Tibial nerve (tissue), 4 donors: ENCODE measurements at regions not wholly inside any gene's neighbourhood (a gene's known extent, or its start where the extent isn't known, plus 50 kb on each side); places are given as distances from the start of the nearest gene placed in this dataset.

ENCODE experiments used
- DNase-seq, 2 donors: peaks; one replicate each; pipeline ENCODE4 v3.0.0-alpha.2; 2019; ENCODE audit warnings: low spot score in 2 of 2
- H3K27ac ChIP-seq, 4 donors: fragments of 200-600 bp; sonication (generic) in 3 of 4; one replicate each; pipeline ENCODE4 v1.5.1; 2017 to 2019; ENCODE audit warnings: mild to moderate bottlenecking in 1 of 4
- H3K27me3 ChIP-seq, 2 donors: fragments of 200-600 bp; sonication (generic) in 1 of 2; one replicate each; pipeline versions ENCODE4 v1.5.1 to v1.6.0; 2017 to 2019
- H3K36me3 ChIP-seq, 3 donors: fragments of 200-600 bp; sonication (generic); one replicate each; pipeline ENCODE4 v1.5.1; 2018 to 2019
- H3K4me1 ChIP-seq, 4 donors: fragments of 200-600 bp; sonication (generic) in 3 of 4; one replicate each; pipeline ENCODE4 v1.5.1; 2017 to 2019
- H3K4me3 ChIP-seq, 4 donors: fragments of 200-600 bp; sonication (generic) in 3 of 4; one replicate each; pipeline ENCODE4 v1.5.1; 2017 to 2019; ENCODE audit warnings: mild to moderate bottlenecking in 1 of 4, moderate library complexity in 1 of 4
- H3K9me3 ChIP-seq, 4 donors: fragments of 200-600 bp; sonication (generic) in 3 of 4; one replicate each; pipeline ENCODE4 v1.5.1; 2017 to 2019
- CTCF ChIP-seq, 5 experiments: fragments of 200-600 bp in 3 of 5; fragments of 450-650 bp in 2 of 5; sonication (generic) in 3 of 5; IDR thresholded peaks; one replicate each; pipeline ENCODE4 v1.5.1; 2016 to 2019; ENCODE audit warnings: antibody characterized with exemption in 5 of 5, mild to moderate bottlenecking in 3 of 5, moderate library complexity in 2 of 5
- EP300 ChIP-seq, 2 donors: sonication (generic); formaldehyde crosslinking; IDR thresholded peaks; one replicate each; pipeline ENCODE4 v1.6.1; 2017; ENCODE audit warnings: antibody characterized with exemption in 2 of 2, mild to moderate bottlenecking in 1 of 2
- POLR2A ChIP-seq, 2 donors: fragments of 450-650 bp; IDR thresholded peaks; one replicate each; pipeline ENCODE4 v1.6.1; 2017; ENCODE audit warnings: antibody characterized with exemption in 2 of 2, mild to moderate bottlenecking in 2 of 2, moderate library complexity in 2 of 2
- WGBS, 2 donors: methylation state at CpG; one replicate each; pipeline ENCODE4 v1.1.5; 2018; 5-methylcytosine and 5-hydroxymethylcytosine counted together

- Histone ChIP-seq H3K4me1 (peaks cover 0 to 16% (median 0%) of the 10 kb centered on the region in 4 donors), H3K36me3 (no peaks in the 10 kb centered on the region), H3K27ac (no peak overlapping the region), H3K4me3 (no peak overlapping the region), H3K27me3 (no peaks in the 10 kb centered on the region), H3K9me3 (no peaks in the 10 kb centered on the region)
- TF ChIP-seq CTCF (IDR thresholded peaks at IDR 0.05) (no peak), POLR2A (IDR thresholded peaks at IDR 0.05) (no peak), EP300 (IDR thresholded peaks at IDR 0.05) (no peak)
- 84 to 86% methylated on average over 3 of the region's 3 CpGs for whole genome bisulfite sequencing, 2 donors
- no peak for DNase-seq
These were observed 95.4 kb upstream of the TENT5A start for GRCh38 chr6:81847866-81848265.

DNA sequence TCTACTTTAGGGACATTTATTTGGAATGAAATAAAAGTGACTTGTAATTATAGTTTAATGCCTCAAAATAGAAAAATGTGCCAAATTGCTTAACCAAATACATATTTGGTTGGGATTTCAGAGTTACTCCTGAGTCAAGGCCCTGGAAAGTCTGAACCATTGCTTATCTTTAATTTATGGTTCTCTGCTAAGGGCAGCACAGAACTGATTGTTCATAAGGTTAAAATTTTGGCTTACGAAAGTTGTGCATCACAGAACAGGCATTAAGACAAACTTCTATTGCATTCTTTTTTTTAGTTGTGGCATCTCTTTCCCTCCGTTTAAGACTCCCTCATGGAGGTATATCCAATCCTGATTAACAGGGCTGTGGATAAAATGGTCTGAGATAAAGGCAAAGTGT is 92.2 kb upstream of the TENT5A start:
- Histone ChIP-seq H3K4me3 (no peak overlapping the region), H3K4me1 (peaks cover 0 to 16% (median 0%) of the 10 kb centered on the region in 4 donors), H3K27me3 (no peaks in the 10 kb centered on the region), H3K9me3 (no peaks in the 10 kb centered on the region), H3K36me3 (no peaks in the 10 kb centered on the region), H3K27ac (no peak overlapping the region)
- 75 to 81% methylated on average over 2 of the region's 2 CpGs for WGBS, 2 donors
- TF ChIP-seq EP300 (IDR thresholded peaks at IDR 0.05), result no peak
- no peak for TF ChIP-seq CTCF (IDR thresholded peaks at IDR 0.05)
- TF ChIP-seq POLR2A (IDR thresholded peaks at IDR 0.05), result no peak
- DNase-seq, result no peak

GRCh38 chr6:81843302-81843701 is 90.8 kb upstream of the TENT5A start:
- no peak for DNase-seq

GRCh38 chr6:81842254-81842653 is 89.8 kb upstream of the TENT5A start:
- H3K27me3 ChIP-seq, result no peaks in the 10 kb centered on the region
- no peak overlapping the region for H3K4me3 ChIP-seq
- DNase-seq, result peak in 1 of 2 donors; percentile 27
- H3K27ac ChIP-seq, result no peak overlapping the region
- H3K36me3 ChIP-seq, result no peaks in the 10 kb centered on the region
- TF ChIP-seq POLR2A (IDR thresholded peaks at IDR 0.05) (no peak), CTCF (IDR thresholded peaks at IDR 0.05) (no peak), EP300 (IDR thresholded peaks at IDR 0.05) (peak in 1 of 2 donors; percentile 23)
- H3K4me1 ChIP-seq, result peaks cover 0 to 16% (median 0%) of the 10 kb centered on the region in 4 donors
- H3K9me3 ChIP-seq, result no peaks in the 10 kb centered on the region

More at GRCh38 chr6:81843302-81843701, 90.8 kb upstream of the TENT5A start:
- WGBS, 2 donors, result 31 to 55% methylated on average over 2 of the region's 2 CpGs
- no peak for TF ChIP-seq POLR2A (IDR thresholded peaks at IDR 0.05)
- TF ChIP-seq EP300 (IDR thresholded peaks at IDR 0.05), result no peak
- TF ChIP-seq CTCF (IDR thresholded peaks at IDR 0.05), result no peak
- no peaks in the 10 kb centered on the region for H3K9me3 ChIP-seq
- peaks cover 0 to 16% (median 0%) of the 10 kb centered on the region in 4 donors for H3K4me1 ChIP-seq
- no peak overlapping the region for H3K4me3 ChIP-seq
- H3K27ac ChIP-seq, result no peak overlapping the region
- H3K27me3 ChIP-seq, result no peaks in the 10 kb centered on the region
- no peaks in the 10 kb centered on the region for H3K36me3 ChIP-seq

DNA sequence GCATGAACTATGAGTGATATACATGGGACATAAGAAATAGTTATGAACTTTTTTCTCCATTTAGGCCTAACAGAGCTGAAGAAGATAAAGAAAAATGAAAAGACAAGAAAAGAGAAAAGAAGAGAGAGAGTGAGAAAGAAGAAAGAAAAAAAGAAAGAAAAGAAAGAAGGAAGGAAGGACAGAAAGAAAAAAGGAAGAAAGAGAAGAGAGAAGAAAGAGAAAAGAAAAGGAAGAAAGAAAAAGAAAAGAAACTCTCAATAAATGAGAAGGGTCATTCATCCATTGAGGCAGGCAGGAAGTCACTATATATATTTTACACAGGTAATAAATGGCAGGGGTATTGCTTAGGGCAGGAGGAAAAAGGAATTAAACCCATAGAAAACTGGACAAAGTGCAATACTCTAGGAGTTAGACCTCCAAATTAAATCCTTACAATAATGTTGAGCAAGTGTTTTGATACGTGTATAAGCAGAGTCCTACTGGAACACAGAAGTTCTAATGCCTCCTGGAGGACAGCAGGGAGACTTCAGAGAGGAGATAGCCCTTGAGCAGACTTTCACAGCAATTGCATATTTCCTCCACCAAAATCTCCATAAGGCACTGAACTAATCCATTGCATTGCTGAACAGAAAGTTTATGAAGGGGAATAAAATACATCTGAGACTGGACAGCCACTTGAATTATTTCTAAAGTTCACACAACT is 86.4 kb upstream of the TENT5A start:
- no peak for DNase-seq
- WGBS, 2 donors, result 64 to 85% methylated on average over 1 of the region's 1 CpG
- no peaks in the 10 kb centered on the region for H3K4me1 ChIP-seq

More for the DNA sequence above, 86.4 kb upstream of the TENT5A start:
- TF ChIP-seq EP300 (IDR thresholded peaks at IDR 0.05) (no peak), POLR2A (IDR thresholded peaks at IDR 0.05) (no peak), CTCF (IDR thresholded peaks at IDR 0.05) (no peak)
- no peaks in the 10 kb centered on the region for H3K36me3 ChIP-seq
- no peaks in the 10 kb centered on the region for H3K9me3 ChIP-seq
- H3K4me3 ChIP-seq, result no peak overlapping the region
- H3K27me3 ChIP-seq, result no peaks in the 10 kb centered on the region
- H3K27ac ChIP-seq, result no peak overlapping the region
